ENCODE measurements at regions not wholly inside any gene's neighbourhood (a gene's known extent, or its start where the extent isn't known, plus 50 kb on each side); places are given as distances from the start of the nearest gene placed in this dataset.
"Not testable (repeated sequence)": the region's sequence is repeated elsewhere in the genome, so short reads cannot be mapped to it uniquely, and the experiment has no call there.

DNA sequence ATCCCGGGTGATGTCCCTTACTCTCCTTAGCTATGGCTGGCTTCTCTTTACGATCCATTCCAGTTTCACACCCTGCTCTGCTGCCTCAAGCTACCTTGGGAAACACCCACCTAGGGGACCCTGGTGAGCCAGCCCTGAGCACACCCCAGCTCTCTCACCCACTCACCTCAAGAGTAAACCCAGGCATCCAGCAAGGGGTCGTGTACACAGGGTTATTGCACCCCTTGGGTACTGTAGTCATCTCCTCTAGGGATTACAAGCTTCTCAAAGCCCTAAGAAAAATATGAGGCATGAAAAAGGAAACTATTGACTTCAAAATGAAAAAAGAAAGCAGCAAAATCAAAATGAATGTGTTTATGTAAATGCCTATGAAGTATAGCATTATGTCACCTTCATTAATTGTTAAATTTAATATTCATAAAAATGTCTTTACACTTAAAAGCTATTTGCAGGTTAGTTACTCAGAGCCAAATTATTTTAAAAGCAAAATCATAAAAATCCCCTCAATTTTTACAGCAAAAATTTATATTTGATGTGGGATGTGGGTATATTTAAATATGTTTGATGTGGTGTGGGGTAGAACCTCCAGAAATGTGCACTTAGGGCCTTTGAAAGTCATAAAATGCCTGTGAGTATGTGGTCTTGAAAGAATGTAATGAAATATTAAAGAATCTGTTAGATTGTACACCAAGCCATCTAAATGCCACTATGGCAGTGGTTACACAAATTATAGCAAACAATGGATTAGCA, 190.3 kb downstream of the C1orf94 start:
- no peak overlapping the region for H3K4me3 ChIP-seq
- no peaks in the 10 kb centered on the region for H3K36me3 ChIP-seq (replicated peaks)
- no peaks in the 10 kb centered on the region for H3K9me3 ChIP-seq
- no peak for DNase-seq (ENCODE audit: low spot score in 2 of 2)
- in situ Hi-C loops (cut with MboI; ENCODE audit: low sequenced_read_pairs), result no loop called here
- H3K4me1 ChIP-seq, result no peaks in the 10 kb centered on the region
- no peaks in the 10 kb centered on the region for H3K27me3 ChIP-seq (ENCODE audit: low read depth)

GRCh38 chr1:34367954-34368353, 191.2 kb downstream of the C1orf94 start:
- no peak overlapping the region for H3K4me3 ChIP-seq
- H3K4me1 ChIP-seq, result no peaks in the 10 kb centered on the region
- H3K9me3 ChIP-seq, result no peaks in the 10 kb centered on the region
- no peaks in the 10 kb centered on the region for H3K27me3 ChIP-seq (ENCODE audit: low read depth)
- DNase-seq (ENCODE audit: low spot score in 2 of 2), result no peak
- in situ Hi-C loops (cut with MboI; ENCODE audit: low sequenced_read_pairs), result no loop called here
- H3K36me3 ChIP-seq (replicated peaks), result no peaks in the 10 kb centered on the region

GRCh38 chr1:34369701-34370455, 193.2 kb downstream of the C1orf94 start:
- Histone ChIP-seq H3K36me3 (replicated peaks) (no peaks in the 10 kb centered on the region), H3K4me3 (no peak overlapping the region), H3K9me3 (no peaks in the 10 kb centered on the region), H3K4me1 (no peaks in the 10 kb centered on the region), H3K27me3 (ENCODE audit: low read depth) (no peaks in the 10 kb centered on the region)
- in situ Hi-C loops (cut with MboI; ENCODE audit: low sequenced_read_pairs), result no loop called here
- no peak for DNase-seq (ENCODE audit: low spot score in 2 of 2)

DNA sequence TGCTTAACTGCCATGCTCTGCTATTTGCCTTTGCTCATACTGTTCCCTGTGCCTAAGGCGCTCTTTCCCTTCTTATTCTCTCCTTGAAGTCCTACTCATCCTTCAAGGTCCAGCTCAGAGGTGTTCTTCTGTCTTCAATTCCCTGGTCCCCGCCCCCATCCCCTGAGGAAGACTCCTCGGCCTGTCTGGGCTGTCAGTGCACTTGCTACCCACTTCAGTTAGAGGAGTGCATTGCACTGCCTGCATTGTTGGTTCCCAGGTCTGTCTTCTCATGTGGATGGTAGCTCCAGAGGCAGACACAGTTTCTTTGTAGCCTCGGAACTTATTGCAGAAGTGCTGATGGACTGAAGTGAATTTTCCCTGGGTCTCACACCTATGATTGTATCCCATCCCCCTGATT, 194.0 kb downstream of the C1orf94 start:
- no peak for DNase-seq (ENCODE audit: low spot score in 2 of 2)
- Histone ChIP-seq H3K4me3 (no peak overlapping the region), H3K4me1 (no peaks in the 10 kb centered on the region), H3K36me3 (replicated peaks) (no peaks in the 10 kb centered on the region), H3K9me3 (no peaks in the 10 kb centered on the region), H3K27me3 (ENCODE audit: low read depth) (no peaks in the 10 kb centered on the region)
- in situ Hi-C loops (cut with MboI; ENCODE audit: low sequenced_read_pairs), result no loop called here

DNA sequence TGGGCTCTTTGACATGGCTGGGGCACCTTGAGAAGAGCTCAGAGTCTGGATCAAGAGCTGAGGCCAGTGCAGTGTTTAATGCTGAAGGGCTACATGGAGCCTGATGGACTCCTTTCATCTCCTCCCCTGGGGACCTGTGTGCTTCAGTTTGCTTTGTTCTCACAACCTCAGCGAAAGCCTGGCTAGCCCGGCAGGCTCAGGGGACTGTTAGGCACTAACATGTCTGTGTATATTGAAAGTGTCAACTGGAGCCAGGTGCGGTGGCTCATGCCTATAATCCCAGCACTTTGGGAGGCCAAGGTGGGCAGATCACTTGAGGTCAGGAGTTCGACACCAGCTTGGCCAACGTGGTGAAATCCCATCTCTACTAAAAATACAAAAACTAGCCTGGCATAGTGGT, 194.5 kb downstream of the C1orf94 start:
- H3K4me3 ChIP-seq; in situ Hi-C loops (cut with MboI; ENCODE audit: low sequenced_read_pairs); H3K36me3 ChIP-seq (replicated peaks); H3K27me3 ChIP-seq (ENCODE audit: low read depth); H3K4me1 ChIP-seq; H3K9me3 ChIP-seq; DNase-seq (ENCODE audit: low spot score in 2 of 2): not testable (repeated sequence)

DNA sequence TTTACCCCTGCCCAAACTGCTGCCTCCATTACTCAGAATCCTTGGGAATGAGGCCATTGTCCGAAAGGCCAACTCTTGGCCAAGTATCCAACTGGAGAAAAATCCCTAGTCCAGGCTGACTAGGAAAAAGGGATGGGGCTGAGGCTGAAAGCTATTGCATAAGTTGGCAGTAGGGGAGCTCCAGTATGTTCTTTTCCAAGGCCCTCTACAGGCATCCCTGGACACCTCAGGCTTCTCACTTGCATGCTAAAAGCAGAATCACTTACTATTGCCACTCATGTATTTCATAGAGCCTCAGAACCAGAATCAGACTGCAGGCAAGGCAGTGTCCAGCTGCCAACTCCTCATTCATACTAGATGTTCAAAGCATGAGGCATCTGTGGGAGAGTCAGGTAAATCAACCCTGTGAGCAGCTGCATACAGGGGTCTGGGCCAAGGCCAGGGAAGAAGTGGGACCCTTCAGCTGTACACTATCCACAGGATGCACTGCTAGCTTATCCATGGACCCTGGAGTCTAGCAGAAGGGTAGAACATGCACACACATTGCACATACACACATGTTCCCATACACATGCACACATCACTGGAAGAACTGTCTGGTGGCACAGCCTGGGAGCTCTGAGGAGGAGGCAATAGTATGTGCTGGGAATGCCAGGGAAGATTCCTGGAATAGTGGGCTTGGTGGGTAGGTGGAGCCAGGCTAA, 195.3 kb downstream of the C1orf94 start:
- no peaks in the 10 kb centered on the region for H3K9me3 ChIP-seq
- no peak for DNase-seq (ENCODE audit: low spot score in 2 of 2)
- H3K4me1 ChIP-seq, result no peaks in the 10 kb centered on the region
- in situ Hi-C loops (cut with MboI; ENCODE audit: low sequenced_read_pairs), result no loop called here
- H3K4me3 ChIP-seq, result no peak overlapping the region
- H3K36me3 ChIP-seq (replicated peaks), result no peaks in the 10 kb centered on the region
- H3K27me3 ChIP-seq (ENCODE audit: low read depth), result no peaks in the 10 kb centered on the region

DNA sequence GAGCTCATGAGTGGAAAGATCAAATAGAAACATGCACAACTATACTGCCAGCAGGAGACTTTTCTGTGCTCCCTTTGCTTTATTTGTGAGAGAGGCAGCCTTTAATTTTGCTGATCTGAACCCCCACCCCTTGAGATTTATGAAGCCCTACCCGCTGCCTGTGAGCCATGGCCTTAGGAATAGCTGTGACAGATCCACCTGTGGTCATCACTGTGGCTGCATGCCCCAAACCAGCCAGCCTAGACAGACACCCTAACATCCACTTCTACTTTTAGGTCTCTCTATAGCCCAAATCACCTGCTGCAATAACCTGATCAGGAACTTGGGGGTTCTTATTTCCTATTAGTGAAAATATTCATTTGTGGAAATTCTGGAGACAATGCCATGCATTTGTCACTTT, 196.2 kb downstream of the C1orf94 start:
- DNase-seq (ENCODE audit: low spot score in 2 of 2), result no peak
- Histone ChIP-seq H3K4me1 (no peaks in the 10 kb centered on the region), H3K27me3 (ENCODE audit: low read depth) (no peaks in the 10 kb centered on the region), H3K9me3 (no peaks in the 10 kb centered on the region), H3K36me3 (replicated peaks) (no peaks in the 10 kb centered on the region), H3K4me3 (no peak overlapping the region)
- in situ Hi-C loops (cut with MboI; ENCODE audit: low sequenced_read_pairs), result no loop called here

DNA sequence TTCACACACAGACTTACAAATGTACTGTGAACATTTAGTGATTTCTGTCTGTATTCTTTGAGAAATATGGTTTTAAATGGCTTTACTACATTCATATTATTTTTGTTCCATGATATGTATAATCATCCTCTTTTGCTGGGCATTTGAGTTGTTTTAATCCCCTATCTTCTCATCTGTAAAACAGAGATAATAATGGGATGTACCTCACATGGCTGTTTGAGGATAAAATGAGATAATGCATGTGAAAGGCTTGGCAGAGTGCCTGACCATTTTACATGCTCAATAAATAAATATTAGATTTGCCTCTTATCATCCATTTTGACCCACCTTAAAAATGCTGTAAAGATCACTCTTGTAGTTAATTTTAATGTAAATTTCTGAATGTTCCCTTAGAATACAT, 197.2 kb downstream of the C1orf94 start:
- Histone ChIP-seq H3K27me3 (ENCODE audit: low read depth) (no peaks in the 10 kb centered on the region), H3K36me3 (replicated peaks) (no peaks in the 10 kb centered on the region), H3K4me1 (no peaks in the 10 kb centered on the region), H3K9me3 (no peaks in the 10 kb centered on the region), H3K4me3 (no peak overlapping the region)
- in situ Hi-C loops (cut with MboI; ENCODE audit: low sequenced_read_pairs), result no loop called here
- DNase-seq (ENCODE audit: low spot score in 2 of 2), result no peak

DNA sequence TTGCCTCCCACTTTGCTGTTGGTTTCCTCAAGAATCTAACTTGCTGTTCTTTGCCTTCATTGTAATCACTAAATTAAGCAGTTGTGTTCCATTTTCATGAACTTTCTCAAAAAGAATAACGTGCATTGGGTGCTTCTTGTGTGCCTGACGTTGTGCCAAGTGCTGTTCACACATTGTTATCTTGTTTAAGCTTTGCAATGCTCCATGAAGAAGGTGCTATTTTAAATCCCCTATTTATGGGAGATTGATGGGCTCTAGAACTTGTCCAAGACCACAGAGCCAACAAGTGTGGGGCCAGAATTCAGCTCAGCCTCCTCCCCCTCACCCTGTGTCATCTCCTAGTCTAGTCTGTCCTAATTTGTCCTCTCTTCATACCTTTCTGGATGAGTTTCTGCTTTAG, 199.8 kb downstream of the C1orf94 start:
- Histone ChIP-seq H3K4me3 (no peak overlapping the region), H3K27me3 (ENCODE audit: low read depth) (no peaks in the 10 kb centered on the region), H3K4me1 (no peaks in the 10 kb centered on the region), H3K36me3 (replicated peaks) (no peaks in the 10 kb centered on the region), H3K9me3 (no peaks in the 10 kb centered on the region)
- DNase-seq (ENCODE audit: low spot score in 2 of 2), result no peak
- in situ Hi-C loops (cut with MboI; ENCODE audit: low sequenced_read_pairs), result no loop called here

DNA sequence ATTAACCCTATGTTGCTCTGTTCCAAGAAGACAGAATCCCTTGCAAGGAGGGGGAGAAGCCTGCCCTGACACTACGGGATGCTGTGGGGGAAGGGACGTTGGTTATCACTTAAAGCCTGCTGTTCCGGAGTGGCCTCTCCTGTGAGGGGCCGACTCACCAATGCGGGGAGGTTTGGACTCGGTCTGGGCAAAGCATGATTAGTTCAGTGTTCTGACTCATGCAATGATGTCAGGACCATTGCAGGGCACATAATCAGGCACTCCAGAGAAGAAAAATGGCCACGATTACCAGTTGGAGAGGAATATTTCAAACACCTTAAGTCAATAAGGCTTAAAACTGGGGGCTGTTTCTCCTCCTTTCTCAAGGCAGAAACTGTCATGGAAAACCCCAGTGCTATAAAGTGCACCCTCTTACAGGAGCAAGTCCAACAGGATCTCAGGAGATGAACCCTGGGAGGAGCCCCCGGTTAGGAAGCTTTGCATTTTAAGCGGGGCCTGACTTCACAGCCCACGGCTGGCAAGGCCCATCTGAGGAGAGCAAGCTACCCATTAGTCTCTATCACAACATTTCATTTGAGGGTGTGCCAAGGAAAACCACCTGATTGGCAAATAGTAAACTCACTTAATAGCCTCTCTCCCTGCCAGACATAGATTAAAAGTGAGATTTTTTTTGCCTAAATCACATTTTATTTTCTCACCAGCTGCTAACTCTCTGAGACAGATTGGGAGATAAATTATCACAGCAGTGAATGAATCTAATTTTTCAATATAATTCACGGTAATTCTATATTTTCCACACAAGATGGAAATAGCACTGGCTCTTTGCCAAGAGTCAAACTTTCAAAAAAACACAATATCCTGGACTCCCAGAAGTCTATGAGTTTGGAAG, 202.5 kb downstream of the C1orf94 start:
- in situ Hi-C loops (cut with MboI; ENCODE audit: low sequenced_read_pairs), result no loop called here
- DNase-seq (ENCODE audit: low spot score in 2 of 2), result no peak
- H3K4me3 ChIP-seq, result no peak overlapping the region
- H3K9me3 ChIP-seq, result no peaks in the 10 kb centered on the region
- no peaks in the 10 kb centered on the region for H3K27me3 ChIP-seq (ENCODE audit: low read depth)
- H3K4me1 ChIP-seq, result no peaks in the 10 kb centered on the region
- no peaks in the 10 kb centered on the region for H3K36me3 ChIP-seq (replicated peaks)

GRCh38 chr1:34379911-34380310, 203.2 kb downstream of the C1orf94 start:
- no peaks in the 10 kb centered on the region for H3K4me1 ChIP-seq
- H3K9me3 ChIP-seq, result no peaks in the 10 kb centered on the region
- no peaks in the 10 kb centered on the region for H3K36me3 ChIP-seq (replicated peaks)
- DNase-seq (ENCODE audit: low spot score in 2 of 2), result no peak
- no peak overlapping the region for H3K4me3 ChIP-seq
- in situ Hi-C loops (cut with MboI; ENCODE audit: low sequenced_read_pairs), result no loop called here
- no peaks in the 10 kb centered on the region for H3K27me3 ChIP-seq (ENCODE audit: low read depth)

GRCh38 chr1:34380526-34381124, 203.9 kb downstream of the C1orf94 start:
- H3K4me3 ChIP-seq, result no peak overlapping the region
- in situ Hi-C loops (cut with MboI; ENCODE audit: low sequenced_read_pairs), result no loop called here
- no peak for DNase-seq (ENCODE audit: low spot score in 2 of 2)
- no peaks in the 10 kb centered on the region for H3K9me3 ChIP-seq
- no peaks in the 10 kb centered on the region for H3K27me3 ChIP-seq (ENCODE audit: low read depth)
- no peaks in the 10 kb centered on the region for H3K4me1 ChIP-seq
- H3K36me3 ChIP-seq (replicated peaks), result no peaks in the 10 kb centered on the region

GRCh38 chr1:34389974-34390373, 213.3 kb downstream of the C1orf94 start:
- DNase-seq (ENCODE audit: low spot score in 2 of 2), result no peak
- no peaks in the 10 kb centered on the region for H3K9me3 ChIP-seq
- in situ Hi-C loops (cut with MboI; ENCODE audit: low sequenced_read_pairs), result no loop called here

More at GRCh38 chr1:34389974-34390373, 213.3 kb downstream of the C1orf94 start:
- no peaks in the 10 kb centered on the region for H3K36me3 ChIP-seq (replicated peaks)
- no peak overlapping the region for H3K4me3 ChIP-seq
- no peaks in the 10 kb centered on the region for H3K4me1 ChIP-seq
- H3K27me3 ChIP-seq (ENCODE audit: low read depth), result no peaks in the 10 kb centered on the region

All from HAP-1 (cell line).